Chondrocyte (in vitro differentiated cells): ENCODE measurements at regions not wholly inside any gene's neighbourhood (a gene's known extent, or its start where the extent isn't known, plus 50 kb on each side); places are given as distances from the start of the nearest gene placed in this dataset.

Experiments
- DNase-seq: peaks from one replicate; pipeline ENCODE4 v3.0.0; 2021; ENCODE audit warnings: mixed read lengths, low spot score
- H3K27ac Mint-ChIP-seq: one replicate; pipeline ENCODE4 v1.8.0; 2021; ENCODE audit warnings: mild to moderate bottlenecking, moderate library complexity, mixed read lengths; ENCODE audit not compliant: unreplicated experiment
- H3K27me3 Mint-ChIP-seq: 2 replicates; pipeline ENCODE4 v1.8.0; 2021; ENCODE audit warnings: low read depth, mixed read lengths
- H3K36me3 Mint-ChIP-seq: 2 replicates; pipeline ENCODE4 v1.8.0; 2021; ENCODE audit warnings: low read depth, mixed read lengths
- H3K4me1 Mint-ChIP-seq: 2 replicates; pipeline ENCODE4 v1.8.0; 2021; ENCODE audit warnings: low read depth, mild to moderate bottlenecking, mixed read lengths
- H3K4me3 Mint-ChIP-seq: one replicate; pipeline ENCODE4 v1.8.0; 2021; ENCODE audit warnings: mild to moderate bottlenecking, moderate library complexity, mixed read lengths; ENCODE audit not compliant: unreplicated experiment
- H3K9me3 Mint-ChIP-seq: 2 replicates; pipeline ENCODE4 v1.8.0; 2021; ENCODE audit warnings: low read depth, mixed read lengths
- CTCF ChIP-seq: fragments of 200-600 bp; sonication (generic); IDR thresholded peaks from 2 replicates; pipeline ENCODE4 v1.5.0; 2021; ENCODE audit warnings: antibody characterized with exemption, mild to moderate bottlenecking, moderate library complexity

- no peaks in the 10 kb centered on the region for H3K27me3 Mint-ChIP-seq
- no peak for TF ChIP-seq CTCF
- no peak overlapping the region for H3K4me3 Mint-ChIP-seq
- no peak for DNase-seq
- H3K9me3 Mint-ChIP-seq = peaks cover 17% of the 10 kb centered on the region
- H3K27ac Mint-ChIP-seq = no peak overlapping the region
- H3K36me3 Mint-ChIP-seq = no peaks in the 10 kb centered on the region
- no peaks in the 10 kb centered on the region for H3K4me1 Mint-ChIP-seq
Observed at GRCh38 chr7:54183055-54183454, 359.1 kb upstream of the VSTM2A start.

DNA sequence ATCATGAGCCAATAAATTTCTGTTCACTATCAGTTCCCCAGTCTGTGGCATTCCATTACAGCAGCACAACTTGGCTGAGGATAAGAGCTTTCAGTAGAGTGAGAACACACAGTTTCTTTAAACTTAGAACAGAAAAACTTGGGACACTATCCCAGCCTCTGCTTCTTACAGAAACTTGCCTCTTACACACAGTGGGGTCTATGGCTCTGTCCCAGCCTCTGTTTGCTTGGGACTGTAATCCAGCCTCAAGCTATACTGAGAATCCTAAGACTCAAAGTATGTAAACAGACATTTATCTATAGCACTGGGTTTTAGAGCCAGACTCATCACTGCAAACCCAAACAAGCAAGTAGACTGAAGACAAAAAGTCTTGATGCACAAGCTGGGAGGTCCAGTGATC is 355.8 kb upstream of the VSTM2A start:
- Mint-ChIP-seq H3K27ac (no peak overlapping the region), H3K4me3 (no peak overlapping the region), H3K36me3 (no peaks in the 10 kb centered on the region), H3K4me1 (no peaks in the 10 kb centered on the region), H3K9me3 (peaks cover 16% of the 10 kb centered on the region), H3K27me3 (no peaks in the 10 kb centered on the region)
- no peak for DNase-seq
- TF ChIP-seq CTCF = no peak

DNA sequence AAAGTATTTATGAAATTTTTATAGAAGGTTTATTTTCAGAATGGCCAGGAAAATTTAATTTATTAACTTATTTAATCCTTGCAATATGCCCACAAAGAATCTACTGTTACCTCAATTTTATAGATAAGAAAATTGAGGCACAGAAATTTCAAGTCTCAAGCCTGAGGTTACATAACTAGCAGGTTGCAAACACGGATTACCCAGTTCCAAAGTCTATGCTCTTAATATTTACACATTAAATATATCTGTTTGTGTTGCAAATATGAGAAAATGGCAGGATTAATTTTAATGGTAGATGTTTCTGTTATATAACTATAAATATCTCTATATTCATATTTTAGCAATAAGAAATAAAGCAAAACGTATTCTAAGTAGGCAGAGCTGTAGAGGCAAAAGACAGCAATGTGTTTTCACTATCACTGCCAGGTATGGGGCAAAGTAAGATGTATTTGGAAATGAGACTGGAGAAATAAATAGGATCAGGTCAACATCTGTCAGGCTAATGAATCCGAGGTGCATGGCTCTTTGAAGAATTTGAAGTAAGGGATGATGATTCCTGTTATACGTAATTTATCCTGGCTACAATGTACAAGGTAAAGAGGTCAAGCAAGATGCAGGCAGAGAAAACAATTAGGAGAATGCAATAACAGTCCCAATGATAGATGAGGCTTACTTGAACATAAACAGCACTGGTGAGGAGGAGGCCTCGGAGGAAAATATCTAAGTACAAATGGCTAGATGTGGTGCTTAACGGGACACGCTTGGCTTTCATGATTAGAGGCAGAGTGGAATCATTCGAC is 354.1 kb upstream of the VSTM2A start:
- no peaks in the 10 kb centered on the region for H3K36me3 Mint-ChIP-seq
- H3K27me3 Mint-ChIP-seq = no peaks in the 10 kb centered on the region
- no peak for DNase-seq
- no peaks in the 10 kb centered on the region for H3K4me1 Mint-ChIP-seq
- H3K27ac Mint-ChIP-seq = no peak overlapping the region
- no peak overlapping the region for H3K4me3 Mint-ChIP-seq
- no peak for TF ChIP-seq CTCF
- peaks cover 9% of the 10 kb centered on the region for H3K9me3 Mint-ChIP-seq

DNA sequence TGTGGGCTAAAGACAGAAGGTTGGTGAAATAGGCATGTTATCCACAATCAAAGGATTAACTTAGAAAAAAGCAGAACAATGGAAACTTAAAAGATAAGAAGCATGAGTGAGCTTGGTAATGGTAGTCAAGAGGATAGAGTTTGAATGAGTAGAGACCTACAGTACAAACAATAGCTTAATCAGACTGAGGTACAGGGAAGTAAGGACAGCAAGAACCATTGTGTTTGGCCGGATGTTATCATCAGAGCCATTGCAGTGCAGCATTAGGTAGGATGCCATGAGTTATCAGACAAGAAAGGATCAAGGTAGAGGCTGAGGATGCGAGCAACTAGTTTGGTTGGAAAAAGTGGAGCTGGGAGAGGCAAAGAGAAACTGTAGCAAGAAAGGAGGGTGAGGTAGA is 353.3 kb upstream of the VSTM2A start:
- Mint-ChIP-seq H3K27me3 (no peaks in the 10 kb centered on the region), H3K27ac (no peak overlapping the region), H3K4me1 (no peaks in the 10 kb centered on the region), H3K4me3 (no peak overlapping the region), H3K9me3 (peaks cover 6% of the 10 kb centered on the region), H3K36me3 (no peaks in the 10 kb centered on the region)
- TF ChIP-seq CTCF = no peak
- DNase-seq = no peak

- no peaks in the 10 kb centered on the region for H3K36me3 Mint-ChIP-seq
- DNase-seq = no peak
- no peaks in the 10 kb centered on the region for H3K4me1 Mint-ChIP-seq
- no peak overlapping the region for H3K27ac Mint-ChIP-seq
- no peak overlapping the region for H3K4me3 Mint-ChIP-seq
- no peak for TF ChIP-seq CTCF
- peaks cover 4% of the 10 kb centered on the region for H3K9me3 Mint-ChIP-seq
- H3K27me3 Mint-ChIP-seq = no peaks in the 10 kb centered on the region
Observed at GRCh38 chr7:54189330-54189729, 352.8 kb upstream of the VSTM2A start.
